NB4 (cell line): ENCODE measurements at regions not wholly inside any gene's neighbourhood (a gene's known extent, or its start where the extent isn't known, plus 50 kb on each side); places are given as distances from the start of the nearest gene placed in this dataset.

Source experiments
- DNase-seq: peaks from one replicate; pipeline ENCODE4 v3.0.0; 2010; ENCODE audit warnings: low read depth
- H3K4me3 ChIP-seq: one replicate; pipeline ENCODE4 v1.5.1; 2011; ENCODE audit warnings: mild to moderate bottlenecking, low read depth, low read length, moderate library complexity
- CTCF ChIP-seq: IDR thresholded peaks from one replicate; pipeline ENCODE4 v1.5.1; 2012; ENCODE audit warnings: low read depth, low read length
- MAX ChIP-seq: IDR thresholded peaks from 2 replicates; pipeline ENCODE4 v1.6.1; 2011; ENCODE audit warnings: low read depth, low read length
- MYC ChIP-seq: IDR thresholded peaks from 2 replicates; pipeline ENCODE4 v1.6.1; 2011; ENCODE audit warnings: low read depth, low read length
- POLR2A ChIP-seq: IDR thresholded peaks from 2 replicates; pipeline ENCODE4 v1.6.1; 2011; ENCODE audit warnings: mild to moderate bottlenecking; ENCODE audit not compliant: insufficient read length; ENCODE audit errors: extremely low read depth

GRCh38 chr6:37116326-37116725 lies 53.6 kb upstream of the PIM1 start:
- no peak for TF ChIP-seq MYC
- TF ChIP-seq POLR2A, result no peak
- TF ChIP-seq CTCF, result no peak
- no peak for TF ChIP-seq MAX
- DNase-seq, result no peak
- H3K4me3 ChIP-seq, result no peak overlapping the region

- TF ChIP-seq MAX (no peak), MYC (no peak), POLR2A (no peak)
- DNase-seq, result no peak
- no peak overlapping the region for H3K4me3 ChIP-seq
Observed at GRCh38 chr6:37119387-37119886, 50.5 kb upstream of the PIM1 start.
